ENCODE measurements at regions not wholly inside any gene's neighbourhood (a gene's known extent, or its start where the extent isn't known, plus 50 kb on each side); places are given as distances from the start of the nearest gene placed in this dataset.
A peak's percentile ranks its signal among the peaks of the same experiment; 100 is the strongest.

DNA sequence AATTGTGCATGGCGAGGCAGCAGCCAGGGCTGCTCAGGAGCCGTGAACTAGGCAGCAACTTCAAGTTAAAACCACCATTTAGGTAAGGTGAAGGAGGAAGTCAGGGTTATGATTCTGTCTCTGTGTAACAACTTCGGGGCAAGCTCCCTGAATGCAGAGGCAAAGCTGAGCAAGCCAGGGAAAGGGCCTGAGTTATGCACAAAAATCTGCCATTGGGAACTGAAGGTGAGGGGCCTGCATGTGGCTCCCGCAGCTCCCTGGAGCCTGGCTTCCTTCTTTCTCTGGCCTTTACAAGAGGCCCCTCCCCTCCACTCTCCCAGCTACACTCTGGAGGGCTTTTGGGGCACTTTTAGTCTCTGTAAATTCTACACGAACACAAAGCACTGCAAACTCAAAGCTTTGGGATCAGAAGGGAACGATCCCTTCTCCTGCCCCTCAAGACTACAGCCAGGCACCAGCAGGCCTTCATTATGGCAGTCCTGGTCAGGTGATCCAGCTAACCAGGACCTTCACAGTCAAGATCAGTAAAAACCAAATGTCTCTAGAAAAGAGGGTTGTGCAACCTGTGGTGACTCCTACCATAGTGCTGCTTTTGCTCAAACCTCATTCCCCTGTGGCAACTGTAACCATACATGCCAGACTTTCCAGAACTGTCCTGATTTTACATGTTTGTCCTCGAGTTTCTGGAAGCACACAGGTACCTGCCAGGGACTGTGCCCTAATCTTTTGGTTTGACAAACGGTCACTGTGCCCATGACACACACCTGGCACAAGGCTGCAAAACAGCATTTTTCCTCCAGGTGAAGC is 67.2 kb upstream of the PTGR2 start:
- ATAC-seq: peak; percentile 13
- DNase-seq (ENCODE audit: missing footprints): no peak
- intact Hi-C loops (cut with DNase I): no loop called here

- peak; percentile 0 for ATAC-seq
- intact Hi-C loops (cut with DNase I): no loop called here
- DNase-seq (ENCODE audit: missing footprints): peak; percentile 60
Observed at GRCh38 chr14:73783107-73783727, 68.4 kb upstream of the PTGR2 start.

DNA sequence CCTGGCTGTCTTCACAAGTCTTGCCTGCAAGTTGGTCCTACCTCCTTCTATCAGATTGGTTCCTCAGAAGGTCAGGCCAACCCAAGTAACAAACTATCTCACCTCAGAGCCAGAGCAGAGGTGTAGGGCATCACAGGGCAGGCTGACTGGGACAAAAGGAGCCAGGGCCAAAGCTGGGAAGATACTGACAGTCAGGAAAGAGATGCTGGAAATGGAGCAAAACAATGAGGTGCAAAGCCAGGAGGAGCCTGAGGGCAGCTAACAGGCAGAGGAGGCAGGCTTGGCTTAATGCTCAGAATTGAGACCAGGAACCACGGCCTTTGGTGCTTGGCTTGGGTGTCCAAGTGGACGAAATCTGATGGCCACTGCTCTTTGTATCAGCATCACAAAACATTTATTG is 68.4 kb upstream of the PNMA1 start:
- no peak for DNase-seq (ENCODE audit: missing footprints)
- intact Hi-C loops (cut with DNase I): no loop called here
- no peak for ATAC-seq

DNA sequence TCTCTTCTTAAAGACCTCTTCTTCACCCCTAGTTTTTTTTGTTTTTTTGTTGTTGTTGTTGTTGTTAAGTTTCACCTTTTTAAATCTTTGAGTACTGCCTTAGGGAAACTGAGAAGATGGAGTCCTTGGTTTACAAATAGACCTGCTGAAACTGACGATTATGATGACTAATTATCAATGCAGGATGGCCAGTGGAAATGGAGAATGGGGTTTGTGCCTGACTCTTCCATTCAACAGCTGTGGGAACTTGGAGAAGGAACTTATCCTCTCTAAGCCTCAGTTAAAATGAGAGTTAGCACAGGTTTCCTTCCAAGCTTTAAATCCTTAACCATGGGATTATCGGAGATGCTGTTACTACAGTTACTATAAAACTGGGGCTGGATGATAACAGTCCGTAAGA is 66.7 kb upstream of the PNMA1 start:
- ATAC-seq (no peak), DNase-seq (ENCODE audit: missing footprints) (no peak)
- intact Hi-C loops (cut with DNase I): no loop called here

DNA sequence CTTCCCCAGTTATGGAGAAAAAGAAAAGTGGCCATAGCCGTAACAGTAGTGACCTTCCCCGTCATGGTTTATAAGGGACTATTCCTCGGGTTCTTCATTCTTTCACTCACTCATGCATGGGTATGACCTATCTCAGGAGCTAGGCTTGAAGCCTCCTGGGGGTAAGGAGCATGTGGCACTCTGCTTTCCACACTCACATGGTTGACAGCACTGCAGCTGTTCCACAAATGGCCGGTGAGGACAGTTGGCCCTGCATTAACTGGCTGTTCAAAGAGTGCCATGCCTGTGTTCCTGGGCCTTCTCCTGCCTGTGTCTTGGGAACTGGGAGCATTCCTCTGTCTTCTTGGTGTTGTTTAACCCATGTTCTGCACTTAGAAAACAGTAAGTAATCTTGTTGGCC is 66.2 kb upstream of the PNMA1 start:
- DNase-seq (ENCODE audit: missing footprints): no peak
- ATAC-seq: no peak
- intact Hi-C loops (cut with DNase I): no loop called here

DNA sequence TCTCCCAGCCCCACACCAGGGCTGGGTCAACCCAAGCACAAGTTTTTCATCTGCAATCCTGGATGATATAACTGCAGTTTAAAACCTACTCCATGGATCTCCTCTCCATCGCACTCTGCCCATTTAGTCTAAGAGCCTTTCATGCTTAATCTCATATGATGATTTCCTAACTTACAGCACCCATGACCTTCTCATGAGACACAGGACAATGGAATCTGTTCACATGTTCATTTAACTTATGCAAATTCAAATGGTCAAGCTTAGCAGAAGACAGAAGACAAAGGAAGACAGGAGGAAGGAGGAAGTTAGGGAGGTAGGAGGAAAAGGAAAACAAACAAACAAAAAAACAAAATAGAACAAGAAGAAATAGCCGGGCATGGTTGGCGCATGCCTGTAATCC is 64.6 kb upstream of the PNMA1 start:
- intact Hi-C loops (cut with DNase I): no loop called here
- ATAC-seq: no peak
- DNase-seq (ENCODE audit: missing footprints): no peak

- ATAC-seq (no peak), DNase-seq (ENCODE audit: missing footprints) (no peak)
- intact Hi-C loops (cut with DNase I): no loop called here
Observed at GRCh38 chr14:73777420-73777819, 63.2 kb upstream of the PNMA1 start.

DNA sequence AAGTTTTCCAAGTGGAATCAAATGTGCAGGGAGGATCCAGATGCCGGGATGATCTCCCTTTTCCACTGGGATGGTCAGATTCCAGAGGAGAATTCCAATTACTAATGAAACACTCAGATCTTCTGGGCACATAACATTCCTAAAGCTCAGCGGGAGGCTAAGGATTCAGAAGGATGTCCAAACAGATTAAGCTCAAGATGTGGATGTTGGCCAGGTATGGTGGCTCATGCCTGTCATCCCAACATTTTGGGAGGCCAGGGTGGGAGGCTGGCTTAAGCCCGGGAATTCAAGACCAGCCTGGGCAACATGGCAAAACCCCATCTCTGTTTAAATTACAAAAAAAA is 62.0 kb upstream of the PNMA1 start:
- ATAC-seq (no peak), DNase-seq (ENCODE audit: missing footprints) (no peak)
- intact Hi-C loops (cut with DNase I): no loop called here

DNA sequence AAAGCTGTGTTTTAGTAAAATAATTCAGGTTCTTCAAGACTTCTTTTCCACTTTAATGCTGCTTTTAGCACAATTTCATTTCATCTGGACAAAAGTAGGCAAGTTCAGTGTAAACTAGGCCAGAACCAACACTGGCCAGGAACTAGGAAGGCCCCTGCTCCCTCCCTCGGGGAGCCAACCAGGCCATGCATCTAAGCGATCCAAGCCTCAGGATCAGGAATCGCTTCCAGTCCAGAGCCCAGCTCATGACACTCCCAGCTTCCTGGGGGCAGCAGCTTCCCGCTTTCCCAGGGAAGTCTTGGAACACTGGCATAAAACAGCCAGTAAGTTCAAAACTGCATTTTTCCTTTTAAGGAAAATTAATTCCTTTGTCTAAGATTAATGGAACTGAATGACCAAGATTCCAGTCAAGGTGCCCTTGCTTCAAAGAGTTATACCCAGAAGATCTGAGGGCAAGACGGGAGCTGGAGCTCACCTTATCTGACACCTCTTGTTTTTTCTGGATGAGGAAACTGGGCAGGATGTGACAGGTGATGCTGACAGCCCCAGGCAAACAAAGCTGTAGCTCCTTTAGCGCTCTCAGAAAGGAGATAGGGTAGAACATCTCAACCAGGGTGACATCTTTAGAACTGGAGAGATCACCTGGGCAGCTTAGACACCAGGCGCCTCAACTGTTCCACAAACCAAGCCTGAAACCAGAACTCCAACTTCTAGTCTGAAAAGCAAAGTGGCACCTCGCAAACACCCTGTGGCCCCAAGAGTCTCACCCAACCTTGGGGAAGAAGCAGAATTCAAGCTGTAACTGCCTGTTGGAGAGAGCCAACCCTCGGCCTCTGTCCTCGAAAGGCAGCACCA is 61.4 kb upstream of the PNMA1 start:
- intact Hi-C loops (cut with DNase I): no loop called here
- ATAC-seq (peak; percentile 61), DNase-seq (ENCODE audit: missing footprints) (no peak)

- no peak for ATAC-seq
- no peak for DNase-seq (ENCODE audit: missing footprints)
- intact Hi-C loops (cut with DNase I): no loop called here
Observed at GRCh38 chr14:73774671-73775070, 60.5 kb upstream of the PNMA1 start.

DNA sequence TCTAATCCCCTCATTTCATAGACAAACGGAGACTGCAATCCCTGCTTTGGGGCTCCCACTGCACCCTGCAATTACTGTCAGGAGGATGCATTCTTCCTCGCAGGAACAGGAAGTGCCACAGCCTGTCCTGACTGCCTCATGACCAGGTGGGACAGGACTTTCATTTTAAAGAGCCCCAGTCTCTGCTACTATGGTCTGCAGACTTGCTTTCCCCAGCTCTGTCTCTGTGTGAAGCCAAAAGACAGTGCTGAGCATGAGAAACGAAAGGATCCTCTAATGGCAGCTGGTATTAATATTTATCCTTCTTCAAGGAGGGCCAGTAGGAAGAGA is 60.0 kb upstream of the PNMA1 start:
- intact Hi-C loops (cut with DNase I): no loop called here
- no peak for ATAC-seq
- DNase-seq (ENCODE audit: missing footprints): no peak

GRCh38 chr14:73773441-73774240 is 59.5 kb upstream of the PNMA1 start:
- ATAC-seq (no peak), DNase-seq (ENCODE audit: missing footprints) (no peak)
- intact Hi-C loops (cut with DNase I): no loop called here

- ATAC-seq: peak; percentile 47
- no peak for DNase-seq (ENCODE audit: missing footprints)
- intact Hi-C loops (cut with DNase I): no loop called here
Observed at GRCh38 chr14:73771848-73772638, 57.9 kb upstream of the PNMA1 start.

GRCh38 chr14:73770977-73771847 is 57.0 kb upstream of the PNMA1 start:
- ATAC-seq (no peak), DNase-seq (ENCODE audit: missing footprints) (no peak)
- intact Hi-C loops (cut with DNase I): no loop called here

- ATAC-seq (no peak), DNase-seq (ENCODE audit: missing footprints) (no peak)
- intact Hi-C loops (cut with DNase I): no loop called here
Observed at GRCh38 chr14:73768107-73768506, 53.9 kb upstream of the PNMA1 start.

GRCh38 chr14:73764406-73765280 is 50.5 kb upstream of the PNMA1 start:
- ATAC-seq (peak; percentile 62), DNase-seq (ENCODE audit: missing footprints) (peak; percentile 81)
- intact Hi-C loops (cut with DNase I): no loop called here
